ENCODE measurements at regions not wholly inside any gene's neighbourhood (a gene's known extent, or its start where the extent isn't known, plus 50 kb on each side); places are given as distances from the start of the nearest gene placed in this dataset.

- TF ChIP-seq MAX (IDR thresholded peaks at IDR 0.05; ENCODE audit: low read depth, low read length) (no peak), POLR2A (IDR thresholded peaks at IDR 0.05; ENCODE audit: extremely low read depth, insufficient read length) (no peak), CTCF (IDR thresholded peaks at IDR 0.05; ENCODE audit: low read depth, low read length) (no peak)
These were observed 69.5 kb upstream of the ZNF438 start for GRCh38 chr10:31101123-31101522.

Measured in NB4 (cell line).